Astrocyte (in vitro differentiated cells and primary cell): ENCODE measurements at regions not wholly inside any gene's neighbourhood (a gene's known extent, or its start where the extent isn't known, plus 50 kb on each side); places are given as distances from the start of the nearest gene placed in this dataset.

Experiments
- DNase-seq: peaks from one replicate; pipeline ENCODE4 v3.0.0-alpha.2; 2010; ENCODE audit warnings: low read depth
- FAIRE-seq: peaks from 2 replicates; lab custom pipeline; 2011; peaks lifted over from hg19 to GRCh38; lab: Jason Lieb, UNC
- H2AFZ ChIP-seq: 2 replicates; pipeline ENCODE4 v1.6.0; 2012; ENCODE audit warnings: low read depth, low read length, inconsistent platforms
- H3K27ac ChIP-seq: 2 replicates; pipeline ENCODE4 v1.5.1; 2011; ENCODE audit warnings: low read depth, low read length, inconsistent platforms
- H3K27me3 ChIP-seq: 2 replicates; pipeline ENCODE4 v1.6.0; 2011; ENCODE audit warnings: low read length, inconsistent platforms; ENCODE audit not compliant: insufficient read depth
- H3K36me3 ChIP-seq: 2 replicates; pipeline ENCODE4 v1.5.1; 2011; ENCODE audit warnings: low read length, inconsistent platforms; ENCODE audit not compliant: insufficient read depth
- H3K4me1 ChIP-seq: 2 replicates; pipeline ENCODE4 v1.5.1; 2011; ENCODE audit warnings: low read length, inconsistent platforms; ENCODE audit not compliant: insufficient read depth
- H3K4me2 ChIP-seq: 2 replicates; pipeline ENCODE4 v1.6.0; 2012; ENCODE audit warnings: low read length, inconsistent platforms
- H3K4me3 ChIP-seq: 2 replicates; pipeline ENCODE4 v1.5.1; 2011; ENCODE audit warnings: low read depth, mild to moderate bottlenecking, low read length, inconsistent platforms; ENCODE audit not compliant: insufficient read depth
- H3K79me2 ChIP-seq: 2 replicates; pipeline ENCODE4 v1.6.0; 2012; ENCODE audit warnings: mild to moderate bottlenecking, low read length, inconsistent platforms; ENCODE audit not compliant: insufficient read depth
- H3K9ac ChIP-seq: 2 replicates; pipeline ENCODE4 v1.6.0; 2012; ENCODE audit warnings: mild to moderate bottlenecking, low read length, inconsistent platforms
- H3K9me3 ChIP-seq: 2 replicates; pipeline ENCODE4 v1.5.1; 2012; ENCODE audit warnings: low read depth, mild to moderate bottlenecking, low read length, inconsistent platforms; ENCODE audit not compliant: insufficient read depth
- H4K20me1 ChIP-seq: 2 replicates; pipeline ENCODE4 v1.6.0; 2012; ENCODE audit warnings: low read length, inconsistent platforms; ENCODE audit not compliant: insufficient read depth
- H3K27ac Mint-ChIP-seq: one replicate; pipeline ENCODE4 v1.8.0; 2021; ENCODE audit warnings: mild to moderate bottlenecking, mixed read lengths; ENCODE audit not compliant: unreplicated experiment
- H3K27me3 Mint-ChIP-seq: one replicate; pipeline ENCODE4 v1.8.0; 2021; ENCODE audit warnings: low read depth, mixed read lengths; ENCODE audit not compliant: unreplicated experiment
- H3K36me3 Mint-ChIP-seq: one replicate; pipeline ENCODE4 v1.8.0; 2021; ENCODE audit warnings: low read depth, mixed read lengths; ENCODE audit not compliant: unreplicated experiment
- H3K4me1 Mint-ChIP-seq: one replicate; pipeline ENCODE4 v1.8.0; 2021; ENCODE audit warnings: low read depth, mixed read lengths; ENCODE audit not compliant: unreplicated experiment
- H3K4me3 Mint-ChIP-seq: one replicate; pipeline ENCODE4 v1.8.0; 2021; ENCODE audit warnings: mild to moderate bottlenecking, moderate library complexity, mixed read lengths; ENCODE audit not compliant: unreplicated experiment
- H3K9me3 Mint-ChIP-seq: one replicate; pipeline ENCODE4 v1.8.0; 2021; ENCODE audit warnings: mild to moderate bottlenecking, mixed read lengths; ENCODE audit not compliant: unreplicated experiment
- EZH2 ChIP-seq: IDR thresholded peaks from 2 replicates; pipeline ENCODE4 v1.6.1; 2012; ENCODE audit warnings: mild to moderate bottlenecking, low read length, inconsistent platforms; ENCODE audit not compliant: insufficient read depth
- TF ChIP-seq, protein P1 (sequence below): IDR thresholded peaks from 2 replicates; pipeline ENCODE4 v1.5.1; 2011; ENCODE audit warnings: low read depth, mild to moderate bottlenecking, inconsistent platforms, low read length, moderate library complexity; ENCODE audit not compliant: insufficient read depth

DNA sequence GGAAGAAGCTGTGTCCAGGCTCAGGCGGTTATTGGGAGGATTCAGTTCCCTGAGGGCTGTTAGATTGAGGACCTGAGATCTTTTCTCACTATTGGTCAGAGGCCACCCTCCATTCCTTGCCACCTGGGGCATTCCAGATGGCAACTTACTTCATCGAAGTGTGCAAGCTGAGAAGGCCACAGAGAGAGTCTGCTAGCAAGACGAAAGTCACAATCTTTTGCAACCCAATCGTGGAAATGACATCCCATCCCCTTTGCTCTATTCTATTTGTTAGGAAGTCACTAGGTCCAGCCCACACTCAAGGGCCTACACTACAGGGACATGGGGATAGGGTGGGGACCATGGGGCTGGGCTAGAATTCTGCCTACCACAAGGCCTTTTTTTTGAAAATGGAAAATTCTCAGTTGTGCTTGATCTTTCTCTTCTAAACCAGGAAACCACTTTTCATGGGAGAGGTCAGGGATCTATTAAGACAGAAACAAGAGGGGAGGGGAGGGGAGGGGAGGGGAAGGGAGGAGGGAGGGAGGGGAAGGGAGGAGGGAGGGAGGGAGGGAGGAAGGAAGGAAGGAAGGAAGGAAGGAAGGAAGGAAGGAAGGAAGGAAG lies 217.2 kb downstream of the BCAS1 start:
- H3K4me1 ChIP-seq = no peaks in the 10 kb centered on the region
- no peak overlapping the region for H3K4me2 ChIP-seq
- Mint-ChIP-seq H3K9me3 (peaks cover 2% of the 10 kb centered on the region), H3K4me1 (peaks cover 7% of the 10 kb centered on the region), H3K36me3 (no peaks in the 10 kb centered on the region), H3K4me3 (no peak overlapping the region), H3K27ac (no peak overlapping the region), H3K27me3 (no peaks in the 10 kb centered on the region)
- no peaks in the 10 kb centered on the region for H4K20me1 ChIP-seq
- no peaks in the 10 kb centered on the region for H3K36me3 ChIP-seq
- H3K9me3 ChIP-seq = no peaks in the 10 kb centered on the region
- no peaks in the 10 kb centered on the region for H3K27me3 ChIP-seq
- no peak overlapping the region for H3K27ac ChIP-seq
- no peak overlapping the region for H3K9ac ChIP-seq
- DNase-seq (no peak), FAIRE-seq (no peak)
- no peak overlapping the region for H3K4me3 ChIP-seq
- no peak overlapping the region for H2AFZ ChIP-seq
- TF ChIP-seq EZH2 = no peak
- TF ChIP-seq, protein P1, sequence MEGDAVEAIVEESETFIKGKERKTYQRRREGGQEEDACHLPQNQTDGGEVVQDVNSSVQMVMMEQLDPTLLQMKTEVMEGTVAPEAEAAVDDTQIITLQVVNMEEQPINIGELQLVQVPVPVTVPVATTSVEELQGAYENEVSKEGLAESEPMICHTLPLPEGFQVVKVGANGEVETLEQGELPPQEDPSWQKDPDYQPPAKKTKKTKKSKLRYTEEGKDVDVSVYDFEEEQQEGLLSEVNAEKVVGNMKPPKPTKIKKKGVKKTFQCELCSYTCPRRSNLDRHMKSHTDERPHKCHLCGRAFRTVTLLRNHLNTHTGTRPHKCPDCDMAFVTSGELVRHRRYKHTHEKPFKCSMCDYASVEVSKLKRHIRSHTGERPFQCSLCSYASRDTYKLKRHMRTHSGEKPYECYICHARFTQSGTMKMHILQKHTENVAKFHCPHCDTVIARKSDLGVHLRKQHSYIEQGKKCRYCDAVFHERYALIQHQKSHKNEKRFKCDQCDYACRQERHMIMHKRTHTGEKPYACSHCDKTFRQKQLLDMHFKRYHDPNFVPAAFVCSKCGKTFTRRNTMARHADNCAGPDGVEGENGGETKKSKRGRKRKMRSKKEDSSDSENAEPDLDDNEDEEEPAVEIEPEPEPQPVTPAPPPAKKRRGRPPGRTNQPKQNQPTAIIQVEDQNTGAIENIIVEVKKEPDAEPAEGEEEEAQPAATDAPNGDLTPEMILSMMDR = no peak
- no peaks in the 10 kb centered on the region for H3K79me2 ChIP-seq

DNA sequence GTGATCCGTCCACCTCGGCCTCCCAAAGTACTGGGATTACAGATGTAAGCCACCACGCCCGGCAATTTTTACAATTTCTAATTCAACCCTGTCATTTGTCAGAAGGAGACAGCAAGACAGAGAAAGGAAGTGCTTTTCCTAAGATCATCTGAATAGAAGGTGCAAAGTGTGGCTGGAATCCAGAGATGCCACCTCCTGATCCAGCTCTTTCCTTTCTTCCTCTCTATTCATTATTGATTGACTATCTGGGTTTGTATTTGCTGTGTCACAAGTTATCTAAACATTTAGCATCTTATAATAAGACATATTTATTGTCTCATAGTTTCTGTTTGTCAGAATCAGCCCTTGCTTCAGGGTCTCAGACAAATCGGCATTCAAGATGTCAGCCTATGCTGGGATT lies 217.7 kb downstream of the BCAS1 start:
- TF ChIP-seq EZH2 = no peak
- TF ChIP-seq, protein P1 = no peak
- Mint-ChIP-seq H3K9me3 (peaks cover 2% of the 10 kb centered on the region), H3K27me3 (no peaks in the 10 kb centered on the region), H3K27ac (no peak overlapping the region), H3K4me3 (no peak overlapping the region), H3K36me3 (no peaks in the 10 kb centered on the region), H3K4me1 (peaks cover 3% of the 10 kb centered on the region)
- no peak overlapping the region for H3K4me2 ChIP-seq
- no peaks in the 10 kb centered on the region for H3K79me2 ChIP-seq
- H2AFZ ChIP-seq = no peak overlapping the region
- FAIRE-seq (no peak), DNase-seq (no peak)
- H3K4me1 ChIP-seq = no peaks in the 10 kb centered on the region
- H3K27ac ChIP-seq = no peak overlapping the region
- H3K9ac ChIP-seq = no peak overlapping the region
- H4K20me1 ChIP-seq = no peaks in the 10 kb centered on the region
- no peaks in the 10 kb centered on the region for H3K9me3 ChIP-seq
- no peaks in the 10 kb centered on the region for H3K36me3 ChIP-seq
- no peak overlapping the region for H3K4me3 ChIP-seq
- H3K27me3 ChIP-seq = no peaks in the 10 kb centered on the region

DNA sequence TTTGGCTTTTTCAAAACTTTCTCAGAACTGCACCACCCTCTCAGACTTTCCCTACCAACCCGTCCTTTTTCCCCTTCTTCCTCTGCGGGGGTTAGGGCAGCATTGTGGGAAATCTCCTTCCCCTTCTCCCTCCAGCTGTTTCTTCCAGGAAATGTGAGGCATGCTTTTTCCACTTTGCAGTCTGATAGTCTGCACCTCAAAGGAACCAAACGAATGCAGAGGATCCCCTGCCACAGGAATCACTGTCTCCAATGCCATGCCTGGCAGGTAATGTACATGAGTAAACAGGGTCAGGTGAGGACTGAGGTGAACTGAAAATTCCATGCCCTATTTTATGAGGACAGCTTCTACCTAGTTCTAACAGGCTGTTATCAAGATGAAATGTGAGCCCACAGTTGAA lies 218.4 kb downstream of the BCAS1 start:
- Histone ChIP-seq H4K20me1 (no peaks in the 10 kb centered on the region), H2AFZ (no peak overlapping the region), H3K4me1 (no peaks in the 10 kb centered on the region), H3K9ac (no peak overlapping the region), H3K27me3 (no peaks in the 10 kb centered on the region), H3K79me2 (no peaks in the 10 kb centered on the region), H3K4me3 (no peak overlapping the region), H3K9me3 (no peaks in the 10 kb centered on the region), H3K27ac (no peak overlapping the region), H3K4me2 (no peak overlapping the region), H3K36me3 (no peaks in the 10 kb centered on the region)
- Mint-ChIP-seq H3K4me3 (no peak overlapping the region), H3K27ac (peak overlapping the region; percentile 11), H3K27me3 (no peaks in the 10 kb centered on the region), H3K4me1 (no peaks in the 10 kb centered on the region), H3K9me3 (peaks cover 2% of the 10 kb centered on the region), H3K36me3 (no peaks in the 10 kb centered on the region)
- no peak for FAIRE-seq
- no peak for TF ChIP-seq EZH2
- TF ChIP-seq, protein P1 = no peak
- no peak for DNase-seq
